T-helper 2 cell treated with Interferon-gamma antibody and Interleukin-4, amounts not matched to agents 100 ng/mL and 5 ng/mL, for 36 hours (primary cell): ENCODE measurements at regions not wholly inside any gene's neighbourhood (a gene's known extent, or its start where the extent isn't known, plus 50 kb on each side); places are given as distances from the start of the nearest gene placed in this dataset.
"Not testable (repeated sequence)": the region's sequence is repeated elsewhere in the genome, so short reads cannot be mapped to it uniquely, and the experiment has no call there.

Source experiments
- intact Hi-C: fragments of 100-400 bp; cut with micrococcal nuclease; formaldehyde crosslinking; loops from one replicate; pipeline ENCODE4 v1.15.1; 2023

- intact Hi-C loops: no loop called here
Measured at GRCh38 chr1:115182012-115182715, 92.9 kb upstream of the TSPAN2 start.

- intact Hi-C loops: no loop called here
Measured at GRCh38 chr1:115181231-115181630, 91.9 kb upstream of the TSPAN2 start.

GRCh38 chr1:115179397-115180079, 90.2 kb upstream of the TSPAN2 start:
- intact Hi-C loops: no loop called here

GRCh38 chr1:115176189-115176588, 86.9 kb upstream of the TSPAN2 start:
- intact Hi-C loops: no loop called here

- intact Hi-C loops: no loop called here
Measured at GRCh38 chr1:115175596-115175995, 86.3 kb upstream of the TSPAN2 start.

GRCh38 chr1:115173151-115173550, 83.8 kb upstream of the TSPAN2 start:
- intact Hi-C loops: no loop called here

GRCh38 chr1:115172270-115172669, 83.0 kb upstream of the TSPAN2 start:
- intact Hi-C loops: no loop called here

GRCh38 chr1:115170961-115171392, 81.7 kb upstream of the TSPAN2 start:
- intact Hi-C loops: no loop called here

- intact Hi-C loops: no loop called here
Measured at GRCh38 chr1:115170377-115170776, 81.1 kb upstream of the TSPAN2 start.

- intact Hi-C loops: no loop called here
Measured at GRCh38 chr1:115168026-115168425, 78.7 kb upstream of the TSPAN2 start.

GRCh38 chr1:115166531-115167091, 77.3 kb upstream of the TSPAN2 start:
- intact Hi-C loops: no loop called here

GRCh38 chr1:115165776-115166175, 76.5 kb upstream of the TSPAN2 start:
- intact Hi-C loops: no loop called here

GRCh38 chr1:115164940-115165705, 75.8 kb upstream of the TSPAN2 start:
- intact Hi-C loops: no loop called here

GRCh38 chr1:115164484-115164883, 75.2 kb upstream of the TSPAN2 start:
- intact Hi-C loops: no loop called here

GRCh38 chr1:115160728-115161127, 71.4 kb upstream of the TSPAN2 start:
- intact Hi-C loops: no loop called here

GRCh38 chr1:115159958-115160357, 70.7 kb upstream of the TSPAN2 start:
- intact Hi-C loops: no loop called here

- intact Hi-C loops: no loop called here
Measured at GRCh38 chr1:115158181-115158580, 68.9 kb upstream of the TSPAN2 start.

GRCh38 chr1:115156826-115157468, 67.6 kb upstream of the TSPAN2 start:
- intact Hi-C loops: no loop called here

GRCh38 chr1:115153966-115154557, 64.8 kb upstream of the TSPAN2 start:
- intact Hi-C loops: no loop called here

- intact Hi-C loops: not testable (repeated sequence)
Measured at GRCh38 chr1:115147928-115148327, 58.6 kb upstream of the TSPAN2 start.

GRCh38 chr1:115145226-115145625, 55.9 kb upstream of the TSPAN2 start:
- intact Hi-C loops: no loop called here
